Neural progenitor cell (in vitro differentiated cells): ENCODE measurements at regions not wholly inside any gene's neighbourhood (a gene's known extent, or its start where the extent isn't known, plus 50 kb on each side); places are given as distances from the start of the nearest gene placed in this dataset.

Source experiments
- CTCF ChIP-seq: fragments of 200-600 bp; sonication (generic); IDR thresholded peaks from 2 replicates; pipeline ENCODE4 v1.5.1; 2017; ENCODE audit warnings: antibody characterized with exemption, mild to moderate bottlenecking
- EZH2 ChIP-seq: fragments of 200-600 bp; sonication (generic); IDR thresholded peaks from 2 replicates; pipeline ENCODE4 v1.6.1; 2017; ENCODE audit warnings: antibody characterized with exemption, mild to moderate bottlenecking, moderate library complexity

GRCh38 chr4:57287687-57288604, 177.8 kb upstream of the IGFBP7 start:
- TF ChIP-seq CTCF = no peak
- no peak for TF ChIP-seq EZH2
